ENCODE measurements at regions not wholly inside any gene's neighbourhood (a gene's known extent, or its start where the extent isn't known, plus 50 kb on each side); places are given as distances from the start of the nearest gene placed in this dataset.

DNA sequence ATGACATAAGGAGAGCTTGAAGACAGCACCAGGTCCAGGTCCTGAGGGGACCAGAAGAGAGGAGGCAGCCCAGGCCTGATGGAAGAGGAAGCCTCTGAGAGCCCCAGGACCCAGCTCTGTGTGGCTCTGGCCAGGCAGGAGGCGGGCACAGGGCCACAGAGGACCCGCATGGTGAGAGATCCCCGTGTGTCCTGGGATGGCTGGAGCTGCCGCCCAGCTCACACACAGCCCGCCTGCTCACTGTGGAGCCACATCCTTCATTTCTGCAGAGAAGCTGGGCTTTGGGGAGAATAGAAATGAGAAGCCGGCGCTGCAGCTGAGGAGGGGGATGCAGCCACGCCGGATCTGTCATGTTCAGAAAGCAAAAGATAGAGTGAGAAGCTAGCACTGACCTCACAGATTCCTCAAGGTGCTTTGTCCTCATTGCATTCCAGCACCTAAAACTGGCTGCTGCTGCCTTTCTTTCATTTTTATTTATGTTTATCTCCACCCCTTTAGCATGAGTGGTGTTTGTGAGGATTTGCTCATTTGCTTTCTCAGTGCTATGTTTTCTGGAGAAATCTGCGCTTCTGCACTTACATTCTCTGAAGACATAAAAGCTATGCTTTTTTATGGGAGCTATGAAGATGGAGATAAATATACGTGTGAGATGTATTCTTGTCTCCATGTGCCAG, 307.6 kb upstream of the MYT1L start:
- TF ChIP-seq CTCF (IDR thresholded peaks at IDR 0.05) = no peak
- TF ChIP-seq EP300 (IDR thresholded peaks at IDR 0.05) = no peak
- no peak for TF ChIP-seq POLR2AphosphoS5 (IDR thresholded peaks at IDR 0.05)
- no peak for TF ChIP-seq POLR2A (IDR thresholded peaks at IDR 0.05)
- peaks cover 0 to 5% (median 2%) of the 10 kb centered on the region in 4 donors for H3K4me1 ChIP-seq
- 73 to 82% methylated on average over 6 to 11 of the region's 11 CpGs for WGBS, 2 donors
- no peaks in the 10 kb centered on the region for H3K36me3 ChIP-seq
- ATAC-seq (ENCODE audit: low FRiP score in 2 of 2) (no peak), DNase-seq (peak in 1 of 2 donors; percentile 48)
- H3K27ac ChIP-seq = no peak overlapping the region
- H3K27me3 ChIP-seq = no peaks in the 10 kb centered on the region
- H3K4me3 ChIP-seq = no peak overlapping the region
- H3K9me3 ChIP-seq = no peaks in the 10 kb centered on the region

- TF ChIP-seq POLR2A (IDR thresholded peaks at IDR 0.05) (no peak), POLR2AphosphoS5 (IDR thresholded peaks at IDR 0.05) (no peak), CTCF (IDR thresholded peaks at IDR 0.05) (no peak), EP300 (IDR thresholded peaks at IDR 0.05) (no peak)
- Histone ChIP-seq H3K4me1 (peaks cover 0 to 5% (median 2%) of the 10 kb centered on the region in 4 donors), H3K27me3 (no peaks in the 10 kb centered on the region), H3K36me3 (no peaks in the 10 kb centered on the region), H3K9me3 (no peaks in the 10 kb centered on the region), H3K27ac (no peak overlapping the region), H3K4me3 (no peak overlapping the region)
- no peak for DNase-seq
- WGBS, 2 donors = 88 to 92% methylated on average over 5 of the region's 5 CpGs
- no peak for ATAC-seq (ENCODE audit: low FRiP score in 2 of 2)
Observed at GRCh38 chr2:2636813-2637212, 305.7 kb upstream of the MYT1L start.

DNA sequence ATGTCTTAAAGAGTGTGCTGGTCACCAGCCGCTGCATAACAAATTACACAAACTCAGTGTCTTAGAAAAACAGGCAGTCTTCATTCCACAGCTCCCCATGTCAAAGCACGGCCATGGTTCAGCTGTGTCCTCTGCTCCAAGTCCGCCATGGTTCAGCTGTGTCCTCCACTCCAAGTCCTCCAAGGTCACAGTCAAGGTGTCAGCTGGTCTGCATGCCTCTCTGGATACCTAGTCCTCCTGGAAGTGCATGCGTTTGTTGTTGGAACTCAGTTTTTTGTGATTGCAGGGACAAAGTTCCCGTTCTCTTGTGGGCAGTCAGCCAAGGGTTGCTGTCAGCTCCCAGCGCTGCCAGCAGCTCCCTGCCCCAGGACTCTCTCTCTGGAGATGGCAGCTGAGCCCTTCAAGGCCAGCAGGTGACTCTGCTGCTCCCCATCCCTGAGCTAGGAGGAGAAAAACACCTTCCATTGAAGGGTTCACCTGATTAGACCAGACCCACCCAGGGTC, 304.0 kb upstream of the MYT1L start:
- H3K36me3 ChIP-seq = no peaks in the 10 kb centered on the region
- no peak overlapping the region for H3K4me3 ChIP-seq
- ATAC-seq (ENCODE audit: low FRiP score in 2 of 2) (no peak), DNase-seq (no peak)
- H3K4me1 ChIP-seq = peaks cover 0 to 5% (median 2%) of the 10 kb centered on the region in 4 donors
- no peak overlapping the region for H3K27ac ChIP-seq
- no peak for TF ChIP-seq EP300 (IDR thresholded peaks at IDR 0.05)
- no peak for TF ChIP-seq POLR2AphosphoS5 (IDR thresholded peaks at IDR 0.05)
- no peak for TF ChIP-seq POLR2A (IDR thresholded peaks at IDR 0.05)
- TF ChIP-seq CTCF (IDR thresholded peaks at IDR 0.05) = no peak
- no peaks in the 10 kb centered on the region for H3K27me3 ChIP-seq
- no peaks in the 10 kb centered on the region for H3K9me3 ChIP-seq
- 84 to 85% methylated on average over 6 of the region's 6 CpGs for WGBS, 2 donors

DNA sequence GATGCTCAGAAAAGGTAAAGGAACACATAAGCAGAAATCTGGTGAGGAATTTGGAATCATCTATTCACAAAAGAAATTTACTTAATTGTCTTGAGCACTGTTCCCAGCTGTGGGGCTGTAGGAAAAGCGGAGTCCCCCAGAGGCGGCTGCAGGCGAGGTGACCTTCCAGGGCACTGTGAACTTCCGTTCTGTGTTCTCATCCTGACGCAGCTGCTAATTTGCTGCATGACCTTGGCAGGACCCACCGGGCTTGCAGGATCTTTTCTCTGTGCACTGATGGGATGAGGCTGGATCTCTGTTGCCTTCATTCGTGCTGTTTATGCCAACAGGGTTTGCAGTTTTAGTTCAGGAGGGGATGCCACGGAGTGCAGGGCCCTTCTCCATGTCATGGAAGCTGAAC, 301.9 kb upstream of the MYT1L start:
- 37 to 63% methylated on average over 8 of the region's 8 CpGs for WGBS, 2 donors
- H3K4me1 ChIP-seq = no peaks in the 10 kb centered on the region
- no peak for DNase-seq

More for the DNA sequence above, 301.9 kb upstream of the MYT1L start:
- Histone ChIP-seq H3K4me3 (no peak overlapping the region), H3K36me3 (no peaks in the 10 kb centered on the region), H3K9me3 (no peaks in the 10 kb centered on the region), H3K27ac (no peak overlapping the region), H3K27me3 (no peaks in the 10 kb centered on the region)
- no peak for TF ChIP-seq EP300 (IDR thresholded peaks at IDR 0.05)
- TF ChIP-seq CTCF (IDR thresholded peaks at IDR 0.05) = no peak
- no peak for TF ChIP-seq POLR2A (IDR thresholded peaks at IDR 0.05)
- no peak for TF ChIP-seq POLR2AphosphoS5 (IDR thresholded peaks at IDR 0.05)
- no peak for ATAC-seq (ENCODE audit: low FRiP score in 2 of 2)
